AG04449 (cell line): ENCODE measurements at regions not wholly inside any gene's neighbourhood (a gene's known extent, or its start where the extent isn't known, plus 50 kb on each side); places are given as distances from the start of the nearest gene placed in this dataset.
A peak's percentile ranks its signal among the peaks of the same experiment; 100 is the strongest.

ENCODE experiments used
- CTCF ChIA-PET: fragments of 350-600 bp; formaldehyde crosslinking; extraction: SDS; loops from one replicate; lab custom pipeline; 2021; ENCODE audit warnings: antibody characterized with exemption; lab: Yijun Ruan, JAX
- POLR2A ChIA-PET: fragments of 400-600, 350-600 bp; formaldehyde crosslinking; extraction: SDS; loops from one replicate; lab custom pipeline; 2020; ENCODE audit warnings: antibody characterized with exemption, inconsistent platforms; lab: Yijun Ruan, JAX
- DNase-seq: peaks from one replicate; pipeline ENCODE4 v3.0.0-alpha.2; 2010; ENCODE audit warnings: low read depth, low spot score
- H3K4me3 ChIP-seq: 2 replicates; pipeline ENCODE4 v1.5.1; 2011; ENCODE audit warnings: low read depth, mild to moderate bottlenecking, control low read depth, low read length
- TF ChIP-seq, protein P1 (sequence below): IDR thresholded peaks from one replicate; pipeline ENCODE4 v1.5.1; 2011; ENCODE audit warnings: mild to moderate bottlenecking, moderate library complexity, low read length, control low read depth, inconsistent platforms; ENCODE audit not compliant: insufficient read depth; ENCODE audit errors: missing control alignments

GRCh38 chr16:85461814-85462713, 151.1 kb upstream of the GSE1 start:
- DNase-seq: no peak
- ChIA-PET CTCF (interaction anchor here (1.0 to 2.4 kb wide), 8 partner anchors 9 to 155 kb away, joined by 4 to 14 read pairs (median 4); no protein-coding TSS in a partner anchor), POLR2A (no interaction called here)
- H3K4me3 ChIP-seq: peak overlapping the region; percentile 36
- TF ChIP-seq, protein P1, sequence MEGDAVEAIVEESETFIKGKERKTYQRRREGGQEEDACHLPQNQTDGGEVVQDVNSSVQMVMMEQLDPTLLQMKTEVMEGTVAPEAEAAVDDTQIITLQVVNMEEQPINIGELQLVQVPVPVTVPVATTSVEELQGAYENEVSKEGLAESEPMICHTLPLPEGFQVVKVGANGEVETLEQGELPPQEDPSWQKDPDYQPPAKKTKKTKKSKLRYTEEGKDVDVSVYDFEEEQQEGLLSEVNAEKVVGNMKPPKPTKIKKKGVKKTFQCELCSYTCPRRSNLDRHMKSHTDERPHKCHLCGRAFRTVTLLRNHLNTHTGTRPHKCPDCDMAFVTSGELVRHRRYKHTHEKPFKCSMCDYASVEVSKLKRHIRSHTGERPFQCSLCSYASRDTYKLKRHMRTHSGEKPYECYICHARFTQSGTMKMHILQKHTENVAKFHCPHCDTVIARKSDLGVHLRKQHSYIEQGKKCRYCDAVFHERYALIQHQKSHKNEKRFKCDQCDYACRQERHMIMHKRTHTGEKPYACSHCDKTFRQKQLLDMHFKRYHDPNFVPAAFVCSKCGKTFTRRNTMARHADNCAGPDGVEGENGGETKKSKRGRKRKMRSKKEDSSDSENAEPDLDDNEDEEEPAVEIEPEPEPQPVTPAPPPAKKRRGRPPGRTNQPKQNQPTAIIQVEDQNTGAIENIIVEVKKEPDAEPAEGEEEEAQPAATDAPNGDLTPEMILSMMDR: no peak

DNA sequence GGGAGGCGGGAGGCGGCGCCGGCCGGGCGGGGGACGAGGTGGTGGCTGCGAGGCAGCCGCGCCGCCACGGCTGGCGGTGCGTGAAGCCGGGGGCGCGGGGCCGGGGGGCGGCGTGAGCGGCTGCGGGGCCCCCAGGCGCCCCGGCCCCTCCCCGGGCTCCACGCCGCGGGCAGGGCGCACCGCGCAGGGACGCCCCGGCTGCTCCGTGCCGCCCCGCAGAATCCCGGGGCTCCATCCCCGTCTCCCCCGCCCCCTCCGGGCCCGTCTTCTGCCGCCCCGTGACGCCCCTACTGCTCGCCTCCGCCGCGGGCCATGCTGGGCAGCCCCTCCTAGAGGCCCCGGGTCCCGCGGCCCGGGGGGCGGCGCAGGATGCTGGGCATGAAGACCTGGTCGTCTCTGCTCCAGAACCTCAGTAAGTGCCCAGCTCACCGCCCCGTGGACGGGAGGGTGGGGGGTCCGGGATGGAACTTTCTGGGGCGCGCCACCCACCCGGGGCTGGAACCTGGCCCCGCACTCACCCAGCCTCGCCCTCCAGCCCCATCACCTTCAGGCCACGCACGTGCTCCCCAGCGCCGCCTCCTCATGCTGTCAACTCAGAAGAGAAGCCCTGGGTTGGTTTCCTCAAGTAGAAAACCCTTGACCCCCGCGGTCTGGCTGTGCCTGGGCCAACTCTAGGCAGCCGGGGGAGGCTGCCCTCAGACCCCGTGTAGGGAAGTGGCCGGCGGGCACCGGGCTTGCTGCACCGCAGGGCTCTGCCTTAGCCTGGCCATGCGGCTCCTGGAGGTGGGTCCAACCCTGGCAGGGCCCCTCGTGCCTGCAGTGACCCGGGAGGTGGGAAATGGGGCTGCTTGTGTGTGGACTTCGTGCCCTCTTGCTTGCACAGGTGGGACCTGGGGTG, 150.2 kb upstream of the GSE1 start:
- peak overlapping the region; percentile 6; the same call in 1 of the 2 replicates for H3K4me3 ChIP-seq
- DNase-seq: no peak
- POLR2A ChIA-PET: interaction anchor here (1.0 kb wide), 1 partner anchor 52 kb away, joined by 3 read pairs; no protein-coding TSS in a partner anchor
- TF ChIP-seq, protein P1: no peak
- CTCF ChIA-PET: interaction anchor here (1.5 to 2.4 kb wide), 3 partner anchors 28 to 147 kb away, joined by 4 to 14 read pairs (median 9); no protein-coding TSS in a partner anchor

- POLR2A ChIA-PET: interaction anchor here (1.0 kb wide), 1 partner anchor 51 kb away, joined by 3 read pairs; no protein-coding TSS in a partner anchor
- TF ChIP-seq, protein P1: no peak
- DNase-seq: no peak
- no peak overlapping the region for H3K4me3 ChIP-seq
- CTCF ChIA-PET: interaction anchor here (1.2 to 1.7 kb wide), 3 partner anchors 8 to 51 kb away, joined by 4 to 6 read pairs (median 4); no protein-coding TSS in a partner anchor
Observed at GRCh38 chr16:85463672-85464382, 149.3 kb upstream of the GSE1 start.

- TF ChIP-seq, protein P1: no peak
- POLR2A ChIA-PET: no interaction called here
- CTCF ChIA-PET: interaction anchor here (1.0 to 1.7 kb wide), 7 partner anchors 9 to 145 kb away, joined by 3 to 6 read pairs (median 4); no protein-coding TSS in a partner anchor
- no peak overlapping the region for H3K4me3 ChIP-seq
- no peak for DNase-seq
Observed at GRCh38 chr16:85464383-85465305, 148.5 kb upstream of the GSE1 start.
